SU-DHL-6 (cell line): ENCODE measurements at regions not wholly inside any gene's neighbourhood (a gene's known extent, or its start where the extent isn't known, plus 50 kb on each side); places are given as distances from the start of the nearest gene placed in this dataset.

Source experiments
- H2AFZ ChIP-seq: fragments of 200-600 bp; sonication (generic); 2 replicates; pipeline ENCODE4 v1.6.1; 2014; ENCODE audit warnings: low read depth, mild to moderate bottlenecking, moderate library complexity, mixed read lengths, antibody characterized with exemption, low read length; ENCODE audit not compliant: severe bottlenecking
- H3F3A ChIP-seq: fragments of 200-600 bp; shearing (Covaris generic); 2 replicates; pipeline ENCODE4 v1.6.0; 2016; ENCODE audit warnings: antibody characterized with exemption, mild to moderate bottlenecking; ENCODE audit not compliant: insufficient read depth
- H3K27ac ChIP-seq: fragments of 200-600 bp; sonication (generic); 2 replicates; pipeline ENCODE4 v1.5.1; 2016; ENCODE audit warnings: low read depth, mild to moderate bottlenecking, low read length, moderate library complexity, mixed read lengths
- H3K27me3 ChIP-seq: fragments of 200-600 bp; sonication (generic), shearing (Covaris generic); 2 replicates; pipeline ENCODE4 v1.6.0; 2014; ENCODE audit warnings: mild to moderate bottlenecking, low read length
- H3K36me3 ChIP-seq: fragments of 200-600 bp; sonication (generic); 2 replicates; pipeline ENCODE4 v1.6.1; 2014; ENCODE audit warnings: mild to moderate bottlenecking, low read length, mixed read lengths
- H3K4me2 ChIP-seq: fragments of 300-600, 200-600 bp; shearing (Covaris generic), sonication (generic); 2 replicates; pipeline ENCODE4 v1.6.0; 2014; ENCODE audit warnings: low read length, low read depth, mild to moderate bottlenecking; ENCODE audit not compliant: poor library complexity, severe bottlenecking
- H3K4me3 ChIP-seq: fragments of 200-600 bp; sonication (generic); 2 replicates; pipeline ENCODE4 v1.5.1; 2014; ENCODE audit warnings: antibody characterized with exemption, low read length, mild to moderate bottlenecking, mixed read lengths; ENCODE audit not compliant: insufficient read depth, poor library complexity, severe bottlenecking
- H3K79me2 ChIP-seq: fragments of 200-600 bp; sonication (generic); 2 replicates; pipeline ENCODE4 v1.6.1; 2014; ENCODE audit warnings: mild to moderate bottlenecking, low read length, moderate library complexity; ENCODE audit not compliant: insufficient read depth
- H3K9ac ChIP-seq: fragments of 200-600 bp; sonication (generic); 2 replicates; pipeline ENCODE4 v1.7.0; 2014; ENCODE audit warnings: mild to moderate bottlenecking, low read length
- H3K9me2 ChIP-seq: fragments of 200-600 bp; sonication (generic); replicated peaks from 2 replicates; pipeline ENCODE4 v1.6.1; 2014; ENCODE audit warnings: low read length; ENCODE audit not compliant: insufficient read depth
- H3K9me3 ChIP-seq: fragments of 200-600 bp; sonication (generic); 2 replicates; pipeline ENCODE4 v1.6.1; 2014; ENCODE audit warnings: low read length, mixed read lengths; ENCODE audit not compliant: insufficient read depth
- H4K20me1 ChIP-seq: fragments of 200-600 bp; sonication (generic); 2 replicates; pipeline ENCODE4 v1.6.1; 2014; ENCODE audit warnings: low read depth, mild to moderate bottlenecking, antibody characterized with exemption, low read length, moderate library complexity, mixed read lengths
- CTCF ChIP-seq: fragments of 200-600 bp; sonication (generic); IDR thresholded peaks from one replicate; pipeline ENCODE4 v1.5.1; 2017; ENCODE audit warnings: antibody characterized with exemption, mild to moderate bottlenecking, low read length, moderate library complexity; ENCODE audit not compliant: insufficient read depth, poor library complexity, severe bottlenecking
- EZH2phosphoT487 ChIP-seq: fragments of 200-600 bp; sonication (generic), shearing (Covaris generic); conservative IDR thresholded peaks from 2 replicates; pipeline ENCODE4 v1.6.1; 2018; ENCODE audit warnings: mild to moderate bottlenecking, antibody characterized with exemption, low read length, moderate library complexity, mixed read lengths

GRCh38 chr17:33615861-33616260 is 322.8 kb upstream of the ASIC2 start:
- Histone ChIP-seq H3K27ac (no peak overlapping the region), H3F3A (no peaks in the 10 kb centered on the region), H3K36me3 (no peaks in the 10 kb centered on the region), H3K9ac (no peak overlapping the region), H3K9me3 (no peaks in the 10 kb centered on the region), H3K4me3 (no peak overlapping the region), H3K79me2 (no peaks in the 10 kb centered on the region), H2AFZ (no peak overlapping the region), H3K9me2 (no peaks in the 10 kb centered on the region), H4K20me1 (no peaks in the 10 kb centered on the region), H3K27me3 (no peaks in the 10 kb centered on the region), H3K4me2 (no peak overlapping the region)
- TF ChIP-seq EZH2phosphoT487 (no peak), CTCF (no peak)

GRCh38 chr17:33623841-33624240 is 330.7 kb upstream of the ASIC2 start:
- no peak overlapping the region for H3K4me3 ChIP-seq
- H2AFZ ChIP-seq = no peak overlapping the region
- TF ChIP-seq EZH2phosphoT487 = no peak
- no peak for TF ChIP-seq CTCF
- H3K9me3 ChIP-seq = no peaks in the 10 kb centered on the region
- H4K20me1 ChIP-seq = no peaks in the 10 kb centered on the region
- H3F3A ChIP-seq = no peaks in the 10 kb centered on the region
- H3K4me2 ChIP-seq = no peak overlapping the region
- H3K27ac ChIP-seq = no peak overlapping the region
- H3K27me3 ChIP-seq = no peaks in the 10 kb centered on the region
- H3K9me2 ChIP-seq = no peaks in the 10 kb centered on the region
- H3K9ac ChIP-seq = no peak overlapping the region
- no peaks in the 10 kb centered on the region for H3K36me3 ChIP-seq
- H3K79me2 ChIP-seq = no peaks in the 10 kb centered on the region

- Histone ChIP-seq H3F3A (no peaks in the 10 kb centered on the region), H3K4me3 (no peak overlapping the region), H3K4me2 (no peak overlapping the region), H4K20me1 (no peaks in the 10 kb centered on the region), H3K36me3 (no peaks in the 10 kb centered on the region), H3K9me2 (no peaks in the 10 kb centered on the region), H3K27ac (no peak overlapping the region), H3K27me3 (no peaks in the 10 kb centered on the region), H2AFZ (no peak overlapping the region), H3K9me3 (no peaks in the 10 kb centered on the region), H3K79me2 (no peaks in the 10 kb centered on the region), H3K9ac (no peak overlapping the region)
- TF ChIP-seq EZH2phosphoT487 (no peak), CTCF (no peak)
These were observed 335.6 kb upstream of the ASIC2 start for GRCh38 chr17:33628500-33629346.
